GM12874 (cell line): ENCODE measurements at regions not wholly inside any gene's neighbourhood (a gene's known extent, or its start where the extent isn't known, plus 50 kb on each side); places are given as distances from the start of the nearest gene placed in this dataset.

Experiments
- CTCF ChIP-seq: IDR thresholded peaks from 2 replicates; pipeline ENCODE4 v1.5.1; 2011; ENCODE audit warnings: low read depth, mild to moderate bottlenecking, control low read depth, low read length, moderate library complexity; ENCODE audit not compliant: insufficient read depth

DNA sequence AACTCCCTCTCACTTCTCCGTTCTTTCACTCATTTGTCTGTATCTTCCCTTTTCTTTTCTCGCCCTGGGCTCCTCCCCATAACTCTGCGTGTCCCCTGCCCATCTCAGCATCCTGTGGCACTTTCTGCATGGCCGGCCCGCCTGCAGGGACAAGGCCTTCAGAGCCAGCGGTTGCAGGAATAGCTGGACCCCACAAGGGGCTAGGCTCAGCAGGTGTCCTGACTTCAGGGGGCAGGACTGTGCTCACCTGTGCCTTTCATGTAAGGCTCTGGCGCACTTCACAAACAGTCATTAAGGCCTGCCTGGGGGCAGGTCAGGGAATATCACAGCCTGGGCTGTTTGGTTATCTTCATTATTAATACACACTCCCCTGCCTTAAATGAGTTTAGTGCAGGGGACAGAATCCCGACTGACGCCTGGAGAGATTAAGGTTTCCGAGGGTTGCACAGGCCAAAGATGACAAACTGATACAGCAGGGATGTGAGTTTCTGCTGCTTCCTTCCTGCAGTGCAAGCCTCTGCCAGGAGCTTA is 768.8 kb upstream of the TBX3 start:
- no peak for TF ChIP-seq CTCF

DNA sequence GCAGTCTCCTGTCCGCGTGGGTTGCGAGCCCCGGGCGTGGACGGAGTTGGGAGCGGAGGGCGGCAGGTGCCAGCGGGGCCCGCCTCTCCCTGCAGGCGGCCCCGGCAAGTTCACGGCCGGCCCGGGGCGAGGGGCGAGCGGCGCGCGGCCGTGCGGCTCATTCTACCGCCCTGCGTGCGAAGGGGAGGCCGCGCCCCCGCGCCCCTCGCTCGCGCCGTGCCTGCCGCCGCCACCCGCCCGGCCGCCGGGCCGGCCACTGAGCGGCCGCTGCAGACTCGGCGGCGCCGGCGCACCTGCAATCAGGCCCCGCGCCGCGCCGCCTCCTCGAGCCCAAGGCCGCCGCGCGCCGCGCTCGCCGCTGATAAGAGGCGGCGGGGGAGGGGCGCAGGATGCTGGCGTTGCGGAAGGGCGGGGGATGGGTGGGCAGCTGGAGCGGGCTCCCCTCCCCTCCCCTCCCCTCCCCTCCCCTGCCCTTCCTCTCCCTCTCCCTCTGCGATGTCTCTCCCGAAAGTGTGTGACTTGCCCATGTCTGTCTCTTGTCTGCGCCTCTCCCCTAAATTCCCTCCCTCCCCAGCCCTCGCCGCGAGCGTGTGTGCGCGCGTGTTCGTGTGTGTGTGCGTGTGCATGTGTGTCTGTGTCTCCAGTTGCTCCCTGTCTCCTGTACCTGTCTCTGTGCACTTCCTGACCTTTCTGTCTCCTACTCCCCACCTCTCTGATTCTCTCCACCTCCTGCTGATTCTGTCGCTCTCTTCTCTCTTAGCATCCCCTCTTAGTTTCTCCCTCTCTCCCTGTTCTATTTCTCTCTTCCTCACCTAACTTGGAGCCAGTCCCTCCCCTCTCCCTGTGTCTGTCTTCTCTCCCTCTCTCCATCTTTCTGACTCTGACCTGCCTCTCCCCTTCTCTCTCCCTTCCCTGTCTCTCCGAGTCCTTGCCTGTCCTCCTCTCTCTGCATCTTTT is 768.1 kb upstream of the TBX3 start:
- TF ChIP-seq CTCF, result no peak

- no peak for TF ChIP-seq CTCF
Measured at GRCh38 chr12:115451151-115451779, 767.3 kb upstream of the TBX3 start.

- no peak for TF ChIP-seq CTCF
Measured at GRCh38 chr12:115450710-115451109, 766.7 kb upstream of the TBX3 start.

- TF ChIP-seq CTCF, result no peak
Measured at GRCh38 chr12:115450017-115450416, 766.0 kb upstream of the TBX3 start.

- no peak for TF ChIP-seq CTCF
Measured at GRCh38 chr12:115449526-115449925, 765.6 kb upstream of the TBX3 start.

DNA sequence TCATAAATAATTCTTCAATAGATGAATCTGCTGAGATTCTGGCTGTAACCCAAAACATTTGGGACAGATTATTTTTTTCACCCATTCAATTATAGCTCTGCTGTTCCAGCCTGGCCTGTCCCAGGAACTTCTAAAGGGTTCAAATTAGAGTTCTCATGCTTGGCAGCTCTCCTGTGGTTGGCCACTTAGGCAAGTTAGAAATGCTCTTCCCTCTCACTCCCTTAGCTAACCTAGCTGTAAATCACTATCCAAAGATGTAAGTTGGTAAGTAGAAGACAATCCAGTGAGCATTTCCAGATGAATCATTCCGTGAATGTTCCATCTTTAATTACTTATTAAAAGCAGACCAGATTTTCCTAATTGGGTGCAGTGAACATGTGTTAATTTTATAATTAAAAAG is 760.4 kb upstream of the TBX3 start:
- TF ChIP-seq CTCF, result no peak
